OCI-LY3 (cell line): ENCODE measurements at regions not wholly inside any gene's neighbourhood (a gene's known extent, or its start where the extent isn't known, plus 50 kb on each side); places are given as distances from the start of the nearest gene placed in this dataset.

Experiments used
- H2AFZ ChIP-seq: fragments of 200-600, 300-600 bp; shearing (Covaris generic); 2 replicates; pipeline ENCODE4 v1.6.0; 2014; ENCODE audit warnings: antibody characterized with exemption, low read depth, low read length
- H3K27ac ChIP-seq: fragments of 200-600, 300-600 bp; sonication (generic); 2 replicates; pipeline ENCODE4 v1.5.1; 2014; ENCODE audit warnings: mild to moderate bottlenecking, low read length, moderate library complexity, mixed read lengths
- H3K27me3 ChIP-seq: fragments of 200-600, 300-600 bp; sonication (generic); 2 replicates; pipeline ENCODE4 v1.6.1; 2014; ENCODE audit warnings: low read depth, low read length, mixed read lengths
- H3K36me3 ChIP-seq: fragments of 200-600, 300-600 bp; sonication (generic); replicated peaks from 2 replicates; pipeline ENCODE3; 2014; ENCODE audit warnings: low read depth, low read length, mixed read lengths
- H3K4me1 ChIP-seq: fragments of 300-600, 200-600 bp; sonication (generic); 2 replicates; pipeline ENCODE4 v1.6.1; 2014; ENCODE audit warnings: low read length, mixed read lengths
- H3K4me2 ChIP-seq: fragments of 200-600, 300-600 bp; sonication (generic); 2 replicates; pipeline ENCODE4 v1.6.1; 2014; ENCODE audit warnings: low read length, mixed read lengths
- H3K4me3 ChIP-seq: fragments of 300-600, 200-600 bp; sonication (generic); 2 replicates; pipeline ENCODE4 v1.5.1; 2014; ENCODE audit warnings: antibody characterized with exemption, mild to moderate bottlenecking, low read length, moderate library complexity
- H3K79me2 ChIP-seq: fragments of 300-600, 200-600 bp; shearing (Covaris generic); 2 replicates; pipeline ENCODE4 v1.6.1; 2014; ENCODE audit warnings: mild to moderate bottlenecking, low read length, mixed read lengths
- H3K9ac ChIP-seq: fragments of 300-600, 200-600 bp; shearing (Covaris generic); 2 replicates; pipeline ENCODE4 v1.6.0; 2014; ENCODE audit warnings: mild to moderate bottlenecking, low read length, moderate library complexity
- H3K9me3 ChIP-seq: fragments of 200-600, 300-600 bp; shearing (Covaris generic); 2 replicates; pipeline ENCODE4 v1.6.1; 2014; ENCODE audit warnings: low read length, mixed read lengths; ENCODE audit not compliant: insufficient read depth
- H4K20me1 ChIP-seq: fragments of 200-600, 300-600 bp; sonication (generic); 2 replicates; pipeline ENCODE4 v1.6.1; 2016; ENCODE audit warnings: low read length, mixed read lengths; ENCODE audit not compliant: insufficient read depth
- EZH2phosphoT487 ChIP-seq: fragments of 200-600 bp; shearing (Covaris generic); IDR thresholded peaks from 2 replicates; pipeline ENCODE4 v1.6.1; 2018; ENCODE audit warnings: antibody characterized with exemption, mixed run types, low read depth
- TF ChIP-seq, protein P1 (sequence below): fragments of 200-600, 300-600 bp; sonication (generic); IDR thresholded peaks from 2 replicates; pipeline ENCODE4 v1.5.1; 2014; ENCODE audit warnings: antibody characterized with exemption, low read length, low read depth

DNA sequence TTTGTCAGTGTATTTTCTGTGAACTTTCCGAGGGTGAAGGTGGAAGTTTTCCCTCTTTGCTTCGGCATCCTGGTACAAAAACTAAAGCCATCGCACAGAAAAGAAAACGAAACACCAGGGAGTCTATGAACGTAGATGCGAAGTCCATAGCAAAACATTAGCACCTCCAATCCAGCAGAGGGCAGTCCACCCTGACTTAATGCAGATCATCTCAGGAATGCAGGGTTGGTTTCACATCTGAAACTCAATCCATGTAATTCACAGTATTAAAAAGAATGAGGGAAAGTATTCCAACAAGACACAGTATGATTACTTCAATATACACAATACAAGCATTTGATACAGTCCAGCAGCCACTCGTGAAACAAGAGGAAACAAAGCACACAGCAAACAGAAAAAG lies 70.8 kb downstream of the RTP5 start:
- Histone ChIP-seq H3K79me2 (no peaks in the 10 kb centered on the region), H4K20me1 (no peaks in the 10 kb centered on the region), H3K4me1 (no peaks in the 10 kb centered on the region), H3K4me3 (no peak overlapping the region), H3K9me3 (no peaks in the 10 kb centered on the region), H3K36me3 (no peaks in the 10 kb centered on the region), H2AFZ (no peak overlapping the region), H3K27ac (no peak overlapping the region), H3K4me2 (no peak overlapping the region), H3K27me3 (no peaks in the 10 kb centered on the region), H3K9ac (no peak overlapping the region)
- TF ChIP-seq, protein P1, sequence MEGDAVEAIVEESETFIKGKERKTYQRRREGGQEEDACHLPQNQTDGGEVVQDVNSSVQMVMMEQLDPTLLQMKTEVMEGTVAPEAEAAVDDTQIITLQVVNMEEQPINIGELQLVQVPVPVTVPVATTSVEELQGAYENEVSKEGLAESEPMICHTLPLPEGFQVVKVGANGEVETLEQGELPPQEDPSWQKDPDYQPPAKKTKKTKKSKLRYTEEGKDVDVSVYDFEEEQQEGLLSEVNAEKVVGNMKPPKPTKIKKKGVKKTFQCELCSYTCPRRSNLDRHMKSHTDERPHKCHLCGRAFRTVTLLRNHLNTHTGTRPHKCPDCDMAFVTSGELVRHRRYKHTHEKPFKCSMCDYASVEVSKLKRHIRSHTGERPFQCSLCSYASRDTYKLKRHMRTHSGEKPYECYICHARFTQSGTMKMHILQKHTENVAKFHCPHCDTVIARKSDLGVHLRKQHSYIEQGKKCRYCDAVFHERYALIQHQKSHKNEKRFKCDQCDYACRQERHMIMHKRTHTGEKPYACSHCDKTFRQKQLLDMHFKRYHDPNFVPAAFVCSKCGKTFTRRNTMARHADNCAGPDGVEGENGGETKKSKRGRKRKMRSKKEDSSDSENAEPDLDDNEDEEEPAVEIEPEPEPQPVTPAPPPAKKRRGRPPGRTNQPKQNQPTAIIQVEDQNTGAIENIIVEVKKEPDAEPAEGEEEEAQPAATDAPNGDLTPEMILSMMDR, result peak; percentile 52
- no peak for TF ChIP-seq EZH2phosphoT487

DNA sequence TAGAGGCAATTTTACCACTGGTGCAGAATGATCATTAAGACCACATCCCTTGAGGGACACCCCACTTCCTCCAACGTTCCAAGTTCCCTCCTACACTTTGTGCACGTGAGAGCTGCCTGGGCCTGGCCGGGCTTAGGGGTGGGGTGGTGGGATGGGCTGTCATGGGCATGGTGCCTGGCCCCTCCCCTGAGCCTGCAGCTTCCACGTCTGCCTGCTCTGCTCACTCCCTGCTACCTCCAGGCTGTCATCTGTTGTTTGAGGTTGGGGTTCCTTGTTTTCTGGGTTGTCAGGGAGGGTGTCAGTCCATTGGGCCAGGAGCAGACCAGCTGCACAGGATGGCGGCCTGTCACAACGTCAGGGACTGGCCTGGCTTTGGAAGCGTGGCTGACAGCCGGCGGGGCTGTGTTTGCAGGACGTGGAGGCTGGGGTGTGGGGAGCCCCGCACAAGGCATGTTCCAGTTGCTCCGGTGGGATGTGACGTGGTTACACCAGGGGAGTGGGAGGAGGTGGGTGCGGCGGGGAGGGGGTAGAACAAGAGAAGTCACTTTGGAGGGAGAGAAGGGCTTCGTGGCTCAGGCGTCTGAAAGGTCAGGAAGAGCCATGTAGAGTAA lies 72.3 kb downstream of the RTP5 start:
- Histone ChIP-seq H2AFZ (no peak overlapping the region), H3K4me1 (no peaks in the 10 kb centered on the region), H3K27me3 (no peaks in the 10 kb centered on the region), H3K4me2 (no peak overlapping the region), H3K79me2 (no peaks in the 10 kb centered on the region), H3K4me3 (no peak overlapping the region), H3K36me3 (no peaks in the 10 kb centered on the region), H4K20me1 (no peaks in the 10 kb centered on the region), H3K27ac (no peak overlapping the region), H3K9ac (no peak overlapping the region), H3K9me3 (no peaks in the 10 kb centered on the region)
- no peak for TF ChIP-seq EZH2phosphoT487
- TF ChIP-seq, protein P1, result no peak

DNA sequence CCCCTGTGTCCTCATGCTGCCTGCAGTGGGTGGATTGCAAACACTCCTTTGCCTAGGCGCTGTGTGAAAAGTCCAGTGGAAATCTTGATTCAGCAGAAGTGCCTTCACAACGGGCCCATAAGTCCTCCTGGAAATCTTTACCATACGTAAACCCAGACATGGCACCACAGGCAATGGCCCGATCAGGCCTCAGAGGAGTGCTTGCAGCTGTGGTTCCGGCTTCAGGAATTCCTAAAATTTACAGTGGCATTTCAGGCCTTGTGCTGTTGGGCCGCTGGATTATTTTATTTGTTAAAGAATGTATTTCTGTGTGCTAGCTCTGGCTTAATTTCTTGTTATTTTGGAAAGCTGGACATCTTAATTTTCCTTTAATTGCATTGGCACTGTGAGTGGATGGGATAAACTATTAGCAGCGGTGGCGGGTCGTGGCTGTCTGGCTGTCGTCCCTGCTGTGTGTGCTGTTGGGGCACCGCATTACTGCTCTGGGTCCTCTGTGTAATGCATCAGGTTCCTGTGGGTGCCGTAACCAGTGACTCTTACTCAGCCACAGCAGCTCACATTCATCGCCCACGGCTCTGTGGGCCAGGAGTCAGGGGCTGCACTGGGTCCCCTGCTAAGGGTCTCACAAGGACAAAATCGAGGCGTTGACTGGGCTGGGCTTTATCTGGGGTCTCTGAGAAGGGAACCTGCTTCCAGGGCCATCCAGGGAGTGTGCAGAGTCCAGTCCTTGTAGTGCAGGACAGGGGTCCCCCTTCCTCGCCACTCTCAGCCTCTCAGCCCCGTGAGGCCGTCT lies 73.1 kb downstream of the RTP5 start:
- H3K9ac ChIP-seq, result no peak overlapping the region
- no peak overlapping the region for H3K4me2 ChIP-seq
- no peaks in the 10 kb centered on the region for H3K4me1 ChIP-seq
- H3K27ac ChIP-seq, result no peak overlapping the region
- no peak overlapping the region for H2AFZ ChIP-seq
- no peaks in the 10 kb centered on the region for H3K36me3 ChIP-seq
- H3K27me3 ChIP-seq, result no peaks in the 10 kb centered on the region
- no peak for TF ChIP-seq EZH2phosphoT487
- TF ChIP-seq, protein P1, result no peak
- H4K20me1 ChIP-seq, result no peaks in the 10 kb centered on the region
- no peaks in the 10 kb centered on the region for H3K79me2 ChIP-seq
- no peaks in the 10 kb centered on the region for H3K9me3 ChIP-seq
- no peak overlapping the region for H3K4me3 ChIP-seq

DNA sequence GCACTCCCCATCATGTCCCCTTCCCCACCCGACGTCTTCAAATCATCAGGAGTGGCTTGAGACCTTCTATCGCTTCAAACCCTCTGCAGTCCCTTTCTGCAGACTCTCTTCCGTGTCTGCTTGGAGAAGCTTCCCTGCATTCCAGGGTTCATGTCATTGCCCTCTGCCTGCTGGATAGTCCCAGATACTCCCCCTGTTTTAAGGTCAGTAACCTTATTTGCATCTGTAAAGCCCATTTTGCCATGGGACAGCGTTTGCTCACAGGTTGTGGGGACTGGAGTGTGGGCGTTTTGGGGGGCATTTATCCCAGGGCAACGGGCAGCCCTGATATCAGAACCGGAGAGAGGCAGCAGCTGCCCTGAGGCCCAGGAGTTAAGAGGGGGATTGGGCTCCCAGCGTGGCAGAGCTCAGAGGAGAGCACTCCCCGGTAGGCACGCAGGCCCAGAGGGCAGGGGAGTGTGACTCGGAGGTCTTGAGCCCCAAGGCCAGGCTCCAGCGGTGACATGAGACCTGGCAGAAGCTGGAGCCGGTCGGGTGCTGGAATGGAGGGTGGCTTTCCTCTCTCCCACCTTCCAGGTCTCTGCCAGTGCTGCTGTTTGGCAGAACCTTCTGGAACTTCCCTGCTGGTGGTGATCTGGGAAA lies 73.8 kb downstream of the RTP5 start:
- no peak overlapping the region for H3K9ac ChIP-seq
- no peak overlapping the region for H3K4me2 ChIP-seq
- H4K20me1 ChIP-seq, result no peaks in the 10 kb centered on the region
- H3K36me3 ChIP-seq, result no peaks in the 10 kb centered on the region
- no peak for TF ChIP-seq EZH2phosphoT487
- TF ChIP-seq, protein P1, result no peak
- H3K27ac ChIP-seq, result no peak overlapping the region
- no peaks in the 10 kb centered on the region for H3K9me3 ChIP-seq
- H2AFZ ChIP-seq, result no peak overlapping the region
- H3K4me1 ChIP-seq, result no peaks in the 10 kb centered on the region
- H3K79me2 ChIP-seq, result no peaks in the 10 kb centered on the region
- no peaks in the 10 kb centered on the region for H3K27me3 ChIP-seq
- no peak overlapping the region for H3K4me3 ChIP-seq
